ENCODE measurements at regions not wholly inside any gene's neighbourhood (a gene's known extent, or its start where the extent isn't known, plus 50 kb on each side); places are given as distances from the start of the nearest gene placed in this dataset.

GRCh38 chr1:164265232-164265631 is 293.8 kb upstream of the PBX1 start:
- Mint-ChIP-seq H3K4me1 (ENCODE audit: low read depth) (no peaks in the 10 kb centered on the region), H3K27ac (no peak overlapping the region), H3K36me3 (ENCODE audit: low read depth) (no peaks in the 10 kb centered on the region), H3K27me3 (no peaks in the 10 kb centered on the region), H3K9me3 (no peaks in the 10 kb centered on the region), H3K4me3 (no peak overlapping the region)
- intact Hi-C loops (cut with micrococcal nuclease) = no loop called here

GRCh38 chr1:164272156-164272555 is 286.8 kb upstream of the PBX1 start:
- Mint-ChIP-seq H3K4me3 (no peak overlapping the region), H3K27me3 (no peaks in the 10 kb centered on the region), H3K36me3 (ENCODE audit: low read depth) (no peaks in the 10 kb centered on the region), H3K27ac (no peak overlapping the region), H3K9me3 (peaks cover 34% of the 10 kb centered on the region), H3K4me1 (ENCODE audit: low read depth) (no peaks in the 10 kb centered on the region)
- intact Hi-C loops (cut with micrococcal nuclease) = no loop called here

- Mint-ChIP-seq H3K36me3 (ENCODE audit: low read depth) (no peaks in the 10 kb centered on the region), H3K4me3 (no peak overlapping the region), H3K9me3 (peaks cover 22% of the 10 kb centered on the region), H3K27ac (no peak overlapping the region), H3K4me1 (ENCODE audit: low read depth) (no peaks in the 10 kb centered on the region), H3K27me3 (no peaks in the 10 kb centered on the region)
- intact Hi-C loops (cut with micrococcal nuclease) = no loop called here
Observed at GRCh38 chr1:164296172-164296571, 262.8 kb upstream of the PBX1 start.

- peaks cover 27% of the 10 kb centered on the region for H3K9me3 Mint-ChIP-seq
- intact Hi-C loops (cut with micrococcal nuclease) = no loop called here
- no peaks in the 10 kb centered on the region for H3K27me3 Mint-ChIP-seq
- H3K4me3 Mint-ChIP-seq = no peak overlapping the region
- H3K4me1 Mint-ChIP-seq (ENCODE audit: low read depth) = no peaks in the 10 kb centered on the region
- H3K27ac Mint-ChIP-seq = no peak overlapping the region
- H3K36me3 Mint-ChIP-seq (ENCODE audit: low read depth) = no peaks in the 10 kb centered on the region
Observed at GRCh38 chr1:164308101-164308500, 250.9 kb upstream of the PBX1 start.

- intact Hi-C loops (cut with micrococcal nuclease) = no loop called here
- Mint-ChIP-seq H3K4me1 (ENCODE audit: low read depth) (no peaks in the 10 kb centered on the region), H3K36me3 (ENCODE audit: low read depth) (no peaks in the 10 kb centered on the region), H3K27ac (no peak overlapping the region), H3K9me3 (peaks cover 13% of the 10 kb centered on the region), H3K4me3 (no peak overlapping the region), H3K27me3 (no peaks in the 10 kb centered on the region)
Observed at GRCh38 chr1:164310166-164310565, 248.8 kb upstream of the PBX1 start.

GRCh38 chr1:164311377-164311776 is 247.6 kb upstream of the PBX1 start:
- H3K36me3 Mint-ChIP-seq (ENCODE audit: low read depth) = no peaks in the 10 kb centered on the region
- no peaks in the 10 kb centered on the region for H3K27me3 Mint-ChIP-seq
- H3K9me3 Mint-ChIP-seq = peaks cover 13% of the 10 kb centered on the region
- H3K27ac Mint-ChIP-seq = no peak overlapping the region
- intact Hi-C loops (cut with micrococcal nuclease) = no loop called here
- no peaks in the 10 kb centered on the region for H3K4me1 Mint-ChIP-seq (ENCODE audit: low read depth)
- H3K4me3 Mint-ChIP-seq = no peak overlapping the region

GRCh38 chr1:164320790-164321731 is 237.9 kb upstream of the PBX1 start:
- Mint-ChIP-seq H3K27me3 (peaks cover 21% of the 10 kb centered on the region), H3K9me3 (no peaks in the 10 kb centered on the region), H3K4me1 (ENCODE audit: low read depth) (no peaks in the 10 kb centered on the region), H3K27ac (no peak overlapping the region), H3K4me3 (no peak overlapping the region), H3K36me3 (ENCODE audit: low read depth) (no peaks in the 10 kb centered on the region)
- intact Hi-C loops (cut with micrococcal nuclease) = no loop called here

- peaks cover 12% of the 10 kb centered on the region for H3K27me3 Mint-ChIP-seq
- H3K4me3 Mint-ChIP-seq = no peak overlapping the region
- no peak overlapping the region for H3K27ac Mint-ChIP-seq
- H3K36me3 Mint-ChIP-seq (ENCODE audit: low read depth) = no peaks in the 10 kb centered on the region
- H3K4me1 Mint-ChIP-seq (ENCODE audit: low read depth) = no peaks in the 10 kb centered on the region
- H3K9me3 Mint-ChIP-seq = peaks cover 9% of the 10 kb centered on the region
- intact Hi-C loops (cut with micrococcal nuclease) = no loop called here
Observed at GRCh38 chr1:164325786-164326185, 233.2 kb upstream of the PBX1 start.

- intact Hi-C loops (cut with micrococcal nuclease) = no loop called here
- Mint-ChIP-seq H3K27me3 (no peaks in the 10 kb centered on the region), H3K9me3 (peaks cover 7% of the 10 kb centered on the region), H3K4me1 (ENCODE audit: low read depth) (no peaks in the 10 kb centered on the region), H3K27ac (no peak overlapping the region), H3K4me3 (no peak overlapping the region), H3K36me3 (ENCODE audit: low read depth) (no peaks in the 10 kb centered on the region)
Observed at GRCh38 chr1:164333387-164333786, 225.6 kb upstream of the PBX1 start.

- H3K27me3 Mint-ChIP-seq = no peaks in the 10 kb centered on the region
- H3K4me1 Mint-ChIP-seq (ENCODE audit: low read depth) = no peaks in the 10 kb centered on the region
- H3K36me3 Mint-ChIP-seq (ENCODE audit: low read depth) = no peaks in the 10 kb centered on the region
Observed at GRCh38 chr1:164337394-164337793, 221.6 kb upstream of the PBX1 start.

GRCh38 chr1:164337885-164338284 is 221.1 kb upstream of the PBX1 start:
- no peaks in the 10 kb centered on the region for H3K4me1 Mint-ChIP-seq (ENCODE audit: low read depth)
- intact Hi-C loops (cut with micrococcal nuclease) = no loop called here
- no peak overlapping the region for H3K27ac Mint-ChIP-seq
- H3K4me3 Mint-ChIP-seq = no peak overlapping the region
- no peaks in the 10 kb centered on the region for H3K27me3 Mint-ChIP-seq
- H3K9me3 Mint-ChIP-seq = peaks cover 35% of the 10 kb centered on the region
- no peaks in the 10 kb centered on the region for H3K36me3 Mint-ChIP-seq (ENCODE audit: low read depth)

More at GRCh38 chr1:164337394-164337793, 221.6 kb upstream of the PBX1 start:
- no peak overlapping the region for H3K27ac Mint-ChIP-seq
- intact Hi-C loops (cut with micrococcal nuclease) = no loop called here
- H3K4me3 Mint-ChIP-seq = no peak overlapping the region
- peaks cover 30% of the 10 kb centered on the region for H3K9me3 Mint-ChIP-seq

GRCh38 chr1:164343189-164343588 is 215.8 kb upstream of the PBX1 start:
- no peak overlapping the region for H3K4me3 Mint-ChIP-seq
- H3K9me3 Mint-ChIP-seq = peaks cover 64% of the 10 kb centered on the region
- H3K36me3 Mint-ChIP-seq (ENCODE audit: low read depth) = no peaks in the 10 kb centered on the region
- intact Hi-C loops (cut with micrococcal nuclease) = no loop called here
- H3K27ac Mint-ChIP-seq = no peak overlapping the region
- H3K27me3 Mint-ChIP-seq = no peaks in the 10 kb centered on the region
- no peaks in the 10 kb centered on the region for H3K4me1 Mint-ChIP-seq (ENCODE audit: low read depth)

- Mint-ChIP-seq H3K27me3 (no peaks in the 10 kb centered on the region), H3K36me3 (ENCODE audit: low read depth) (no peaks in the 10 kb centered on the region), H3K4me3 (no peak overlapping the region), H3K27ac (no peak overlapping the region), H3K9me3 (peaks cover 72% of the 10 kb centered on the region), H3K4me1 (ENCODE audit: low read depth) (no peaks in the 10 kb centered on the region)
- intact Hi-C loops (cut with micrococcal nuclease) = no loop called here
Observed at GRCh38 chr1:164347980-164348379, 211.0 kb upstream of the PBX1 start.

- intact Hi-C loops (cut with micrococcal nuclease) = no loop called here
- Mint-ChIP-seq H3K4me3 (no peak overlapping the region), H3K27me3 (no peaks in the 10 kb centered on the region)
Observed at GRCh38 chr1:164356511-164356910, 202.5 kb upstream of the PBX1 start.

GRCh38 chr1:164360265-164360664 is 198.7 kb upstream of the PBX1 start:
- Mint-ChIP-seq H3K36me3 (ENCODE audit: low read depth) (no peaks in the 10 kb centered on the region), H3K4me3 (no peak overlapping the region), H3K4me1 (ENCODE audit: low read depth) (no peaks in the 10 kb centered on the region), H3K27ac (no peak overlapping the region), H3K9me3 (peaks cover 43% of the 10 kb centered on the region), H3K27me3 (no peaks in the 10 kb centered on the region)
- intact Hi-C loops (cut with micrococcal nuclease) = no loop called here

More at GRCh38 chr1:164356511-164356910, 202.5 kb upstream of the PBX1 start:
- Mint-ChIP-seq H3K4me1 (ENCODE audit: low read depth) (no peaks in the 10 kb centered on the region), H3K36me3 (ENCODE audit: low read depth) (no peaks in the 10 kb centered on the region), H3K9me3 (peaks cover 34% of the 10 kb centered on the region), H3K27ac (no peak overlapping the region)

Measured in dendritic cell treated with granulocyte-macrophage colony-stimulating factor and Interleukin-4, amounts not matched to agents 40 ng/mL and 50 ng/mL, for 4 days (primary cell).